ENCODE measurements at regions not wholly inside any gene's neighbourhood (a gene's known extent, or its start where the extent isn't known, plus 50 kb on each side); places are given as distances from the start of the nearest gene placed in this dataset.

- TF ChIP-seq, protein P1, sequence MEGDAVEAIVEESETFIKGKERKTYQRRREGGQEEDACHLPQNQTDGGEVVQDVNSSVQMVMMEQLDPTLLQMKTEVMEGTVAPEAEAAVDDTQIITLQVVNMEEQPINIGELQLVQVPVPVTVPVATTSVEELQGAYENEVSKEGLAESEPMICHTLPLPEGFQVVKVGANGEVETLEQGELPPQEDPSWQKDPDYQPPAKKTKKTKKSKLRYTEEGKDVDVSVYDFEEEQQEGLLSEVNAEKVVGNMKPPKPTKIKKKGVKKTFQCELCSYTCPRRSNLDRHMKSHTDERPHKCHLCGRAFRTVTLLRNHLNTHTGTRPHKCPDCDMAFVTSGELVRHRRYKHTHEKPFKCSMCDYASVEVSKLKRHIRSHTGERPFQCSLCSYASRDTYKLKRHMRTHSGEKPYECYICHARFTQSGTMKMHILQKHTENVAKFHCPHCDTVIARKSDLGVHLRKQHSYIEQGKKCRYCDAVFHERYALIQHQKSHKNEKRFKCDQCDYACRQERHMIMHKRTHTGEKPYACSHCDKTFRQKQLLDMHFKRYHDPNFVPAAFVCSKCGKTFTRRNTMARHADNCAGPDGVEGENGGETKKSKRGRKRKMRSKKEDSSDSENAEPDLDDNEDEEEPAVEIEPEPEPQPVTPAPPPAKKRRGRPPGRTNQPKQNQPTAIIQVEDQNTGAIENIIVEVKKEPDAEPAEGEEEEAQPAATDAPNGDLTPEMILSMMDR (IDR thresholded peaks at IDR 0.05), result no peak
- TF ChIP-seq POLR2AphosphoS5 (IDR thresholded peaks at IDR 0.05) (no peak), POLR2A (IDR thresholded peaks at IDR 0.05) (no peak), EP300 (IDR thresholded peaks at IDR 0.05) (no peak)
These were observed 858.7 kb upstream of the ACVR2A start for GRCh38 chr2:146986161-146986560.
